ENCODE measurements at regions not wholly inside any gene's neighbourhood (a gene's known extent, or its start where the extent isn't known, plus 50 kb on each side); places are given as distances from the start of the nearest gene placed in this dataset.

GRCh38 chr13:60881507-60881906 lies 484.5 kb downstream of the TDRD3 start:
- TF ChIP-seq CTCF (IDR thresholded peaks at IDR 0.05): no peak
- no peak for TF ChIP-seq POLR2A (IDR thresholded peaks at IDR 0.05)

Data from body of pancreas (tissue), 4 donors.